K562 (cell line): ENCODE measurements at regions not wholly inside any gene's neighbourhood (a gene's known extent, or its start where the extent isn't known, plus 50 kb on each side); places are given as distances from the start of the nearest gene placed in this dataset.

Source experiments
- ATAC-seq: fragments of 200-7000 bp; cut with Tn5 transposase; 3 replicates; pipeline ENCODE4 v1.9.1; 2020; ENCODE audit warnings: moderate library complexity
- BruUV-seq: library from RNA; stranded (reverse); fragments of 400-500 nt; replicated peaks from 2 replicates; lab custom pipeline; 2021; lab: Mats Ljungman, UMichigan
- CTCF ChIA-PET: fragments of 300-600 bp; formaldehyde crosslinking; extraction: SDS; loops from one replicate; lab custom pipeline; 2021; ENCODE audit warnings: low intra/inter-chr PET ratio; lab: Yijun Ruan, JAX
- POLR2A ChIA-PET: fragments of 300-600, 350-650 bp; sonication (Branson Sonifier 250); formaldehyde crosslinking; extraction: SDS; loops from one replicate; lab custom pipeline; 2021; ENCODE audit warnings: antibody characterized with exemption, inconsistent platforms; lab: Yijun Ruan, JAX
- DNase-seq, 4 experiments: peaks; one replicate each; pipeline versions ENCODE4 v3.0.0 to v3.0.0-alpha.2; 2011 to 2018; ENCODE audit warnings: low spot score in 3 of 4, mixed read lengths in 3 of 4; ENCODE audit errors: extremely low read depth in 1 of 4
- FAIRE-seq: peaks from 2 replicates; lab custom pipeline; 2011; peaks lifted over from hg19 to GRCh38; lab: Jason Lieb, UNC
- H2AFZ ChIP-seq: 2 replicates; pipeline ENCODE4 v1.6.0; 2011; ENCODE audit warnings: low read depth, low read length, control low read depth, inconsistent platforms
- H3K27ac ChIP-seq: fragments of 200-600 bp; 3 replicates; pipeline ENCODE4 v1.8.0; 2011; ENCODE audit warnings: low read depth, mild to moderate bottlenecking, control low read depth, inconsistent platforms, low read length, moderate library complexity, mixed read lengths; ENCODE audit errors: extremely low read depth
- H3K27me3 ChIP-seq, 2 experiments: fragments of 300-600 bp in 1 of 2; 2 replicates in 1 of 2; 3 replicates in 1 of 2; pipeline versions ENCODE4 v1.6.0 to v1.8.0; 2011; ENCODE audit warnings: inconsistent platforms in 2 of 2, low read length in 2 of 2, mild to moderate bottlenecking in 1 of 2, mixed read lengths in 1 of 2, moderate library complexity in 1 of 2; ENCODE audit not compliant: control insufficient read depth in 2 of 2, insufficient read depth in 2 of 2
- H3K36me3 ChIP-seq: fragments of 300-600 bp; 3 replicates; pipeline ENCODE4 v1.8.0; 2011; ENCODE audit warnings: mild to moderate bottlenecking, low read length, inconsistent platforms; ENCODE audit not compliant: control insufficient read depth, insufficient read depth
- H3K4me1 ChIP-seq, 2 experiments: fragments of 200-600 bp in 1 of 2; replicated peaks in 1 of 2; 2 replicates in 1 of 2; 3 replicates in 1 of 2; pipeline versions ENCODE4 v1.5.1 to v1.8.0; 2011; ENCODE audit warnings: inconsistent platforms in 2 of 2, low read length in 2 of 2, mild to moderate bottlenecking in 1 of 2, mixed read lengths in 1 of 2, moderate library complexity in 1 of 2; ENCODE audit not compliant: control insufficient read depth in 2 of 2, insufficient read depth in 2 of 2
- H3K4me2 ChIP-seq: 2 replicates; pipeline ENCODE4 v1.6.1; 2011; ENCODE audit warnings: low read length, control low read depth, inconsistent platforms, mixed read lengths; ENCODE audit not compliant: insufficient read depth
- H3K4me3 ChIP-seq: fragments of 200-600 bp; sonication (generic), shearing (Covaris generic); 2 replicates; pipeline ENCODE4 v1.5.1; 2016; ENCODE audit warnings: control low read depth, inconsistent platforms
- H3K79me2 ChIP-seq: fragments of 200-600 bp; 3 replicates; pipeline ENCODE4 v1.8.0; 2011; ENCODE audit warnings: low read length, inconsistent platforms; ENCODE audit not compliant: control insufficient read depth, insufficient read depth
- H3K9ac ChIP-seq, 2 experiments: 2 replicates each; pipeline versions ENCODE4 v1.6.0 to v1.6.1; 2011; ENCODE audit warnings: low read depth in 2 of 2, low read length in 2 of 2, control low read depth in 1 of 2, inconsistent platforms in 1 of 2, mild to moderate bottlenecking in 1 of 2, mixed read lengths in 1 of 2; ENCODE audit not compliant: insufficient read depth in 1 of 2
- H3K9me1 ChIP-seq: one replicate; pipeline ENCODE4 v1.6.0; 2011; ENCODE audit warnings: inconsistent platforms, mild to moderate bottlenecking, low read length, moderate library complexity; ENCODE audit not compliant: control insufficient read depth, insufficient read depth
- H3K9me3 ChIP-seq: replicated peaks from 2 replicates; pipeline ENCODE4 v1.5.1; 2011; ENCODE audit warnings: low read depth, low read length, inconsistent platforms; ENCODE audit not compliant: control insufficient read depth, insufficient read depth
- H4K20me1 ChIP-seq: replicated peaks from 2 replicates; pipeline ENCODE4 v1.6.1; 2011; ENCODE audit warnings: low read length, inconsistent platforms, mixed read lengths; ENCODE audit not compliant: control insufficient read depth, insufficient read depth
- FOXA3 ChIP-seq, 2 experiments: fragments of 450-650 bp in 1 of 2; sonication (generic) in 1 of 2; formaldehyde crosslinking; IDR thresholded peaks in 1 of 2; conservative IDR thresholded peaks in 1 of 2; 2 replicates each; pipeline versions ENCODE4 v1.4.0 to v1.8.0; 2020 to 2022; ENCODE audit warnings: mild to moderate bottlenecking in 2 of 2, missing genetic modification reagents in 1 of 2
- PREB ChIP-seq: sonication (generic); formaldehyde crosslinking; IDR thresholded peaks from 2 replicates; pipeline ENCODE4 v1.8.1; 2023; ENCODE audit warnings: mild to moderate bottlenecking, missing genetic modification reagents
- WGBS: fragments of 100-300 bp; shearing (Covaris generic); methylation state at CpG from one replicate; pipeline ENCODE4 v1.1.6; 2016; ENCODE audit warnings: low coverage, mixed read lengths; ENCODE audit not compliant: insufficient coverage; ENCODE audit errors: missing lambda C conversion rate; 5-methylcytosine and 5-hydroxymethylcytosine counted together
- in situ Hi-C: fragments of 300-500 bp; cut with MboI; formaldehyde crosslinking; loops from 4 replicates; pipeline ENCODE4 v1.15.0; 2018; ENCODE audit warnings: inconsistent platforms, mixed read lengths
- intact Hi-C: fragments of 100-400 bp; cut with micrococcal nuclease; formaldehyde crosslinking; loops from 2 replicates; pipeline ENCODE4 v1.14.2; 2022

DNA sequence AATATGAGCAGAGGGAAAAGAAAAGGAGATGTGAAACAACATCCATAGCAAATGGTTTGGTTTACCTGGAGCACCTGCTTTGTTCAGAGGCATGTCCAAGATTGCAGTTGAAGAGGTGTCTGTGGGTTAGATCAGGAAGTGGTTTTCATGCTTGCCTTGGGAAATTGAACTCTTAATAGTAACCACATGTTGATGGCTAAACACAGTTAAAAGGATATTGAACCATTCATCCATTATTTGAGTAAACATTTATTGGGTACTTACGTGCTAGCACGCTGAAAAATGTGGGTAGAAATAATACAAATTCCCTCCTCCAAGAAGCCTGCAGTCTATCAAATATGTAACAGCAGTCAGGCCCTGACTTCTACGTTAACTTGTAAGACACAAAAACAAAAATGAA, 235.7 kb upstream of the TNC start:
- no peak for ATAC-seq
- ChIA-PET POLR2A (no interaction called here), CTCF (no interaction called here)
- Histone ChIP-seq H3K27ac (no peak overlapping the region), H4K20me1 (no peaks in the 10 kb centered on the region), H3K4me1 (no peaks in the 10 kb centered on the region), H3K4me3 (no peak overlapping the region), H3K36me3 (no peaks in the 10 kb centered on the region), H2AFZ (no peak overlapping the region), H3K79me2 (no peaks in the 10 kb centered on the region), H3K27me3 (no peaks in the 10 kb centered on the region), H3K9me1 (no peaks in the 10 kb centered on the region), H3K9ac (no peak overlapping the region), H3K9me3 (no peaks in the 10 kb centered on the region; the same call in 1 of the 2 replicates), H3K4me2 (no peak overlapping the region)
- intact Hi-C loops = no loop called here
- WGBS = 0% methylated on average over 3 of the region's 3 CpGs
- no peak for TF ChIP-seq FOXA3 (CRISPR knock-in tag; conservative IDR thresholded peaks at IDR 0.05 in 1 of 2, IDR thresholded peaks at IDR 0.05 in 1 of 2)
- no TSS peak for BruUV-seq
- no peak for FAIRE-seq
- in situ Hi-C loops = no loop called here
- no peak for DNase-seq

DNA sequence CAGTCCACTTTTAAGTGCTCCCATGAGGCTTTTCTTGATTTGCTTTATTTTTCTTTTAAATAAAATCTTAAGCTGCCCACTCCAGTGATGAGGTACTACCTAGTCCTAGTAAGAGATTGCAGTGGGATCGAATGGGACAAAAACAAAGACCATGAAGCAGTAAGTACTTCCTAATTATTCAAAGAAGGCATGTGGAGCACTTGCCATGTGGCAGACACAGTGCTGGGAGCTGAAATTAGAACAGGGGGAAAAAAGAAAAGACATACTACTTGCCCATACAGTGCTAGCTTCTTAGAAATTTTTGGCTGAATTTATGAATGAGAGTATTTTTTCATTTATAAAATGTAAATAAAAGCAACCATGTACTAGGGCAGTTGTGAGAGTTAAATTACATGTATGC, 239.9 kb upstream of the TNC start:
- TF ChIP-seq PREB (CRISPR knock-in tag) = no peak
- no peaks in the 10 kb centered on the region for H3K27me3 ChIP-seq
- BruUV-seq = no TSS peak
- POLR2A ChIA-PET = no interaction called here
- H3K27ac ChIP-seq = no peak overlapping the region
- no peak overlapping the region for H3K4me2 ChIP-seq
- ATAC-seq (no peak), DNase-seq (no peak), FAIRE-seq (no peak)
- intact Hi-C loops (no loop called here), in situ Hi-C loops (no loop called here)
- CTCF ChIA-PET = no interaction called here
- H3K4me1 ChIP-seq = no peaks in the 10 kb centered on the region
- H3K9me3 ChIP-seq = no peaks in the 10 kb centered on the region; the same call in 1 of the 2 replicates
- H3K9ac ChIP-seq = no peak overlapping the region
- H3K79me2 ChIP-seq = no peaks in the 10 kb centered on the region
- no peaks in the 10 kb centered on the region for H3K9me1 ChIP-seq
- H4K20me1 ChIP-seq = no peaks in the 10 kb centered on the region
- 6% methylated on average over 1 of the region's 1 CpG for WGBS
- no peak overlapping the region for H3K4me3 ChIP-seq
- no peaks in the 10 kb centered on the region for H3K36me3 ChIP-seq
- no peak overlapping the region for H2AFZ ChIP-seq
